Bronchial epithelial cell (primary cell): ENCODE measurements at regions not wholly inside any gene's neighbourhood (a gene's known extent, or its start where the extent isn't known, plus 50 kb on each side); places are given as distances from the start of the nearest gene placed in this dataset.

Experiments
- DNase-seq: peaks from one replicate; pipeline ENCODE4 v3.0.0-alpha.2; 2010; ENCODE audit warnings: low read depth
- FAIRE-seq: peaks from 2 replicates; lab custom pipeline; 2011; peaks lifted over from hg19 to GRCh38; lab: Jason Lieb, UNC
- H3K27me3 ChIP-seq: 2 replicates; pipeline ENCODE4 v1.5.1; 2011; ENCODE audit warnings: low read length; ENCODE audit not compliant: control insufficient read depth, insufficient read depth
- H3K36me3 ChIP-seq: 2 replicates; pipeline ENCODE4 v1.5.1; 2011; ENCODE audit warnings: low read length; ENCODE audit not compliant: control insufficient read depth, insufficient read depth
- H3K4me3 ChIP-seq: 2 replicates; pipeline ENCODE4 v1.5.1; 2011; ENCODE audit warnings: mild to moderate bottlenecking, low read depth, low read length, control low read depth
- CTCF ChIP-seq: IDR thresholded peaks from 2 replicates; pipeline ENCODE4 v1.5.1; 2011; ENCODE audit warnings: mild to moderate bottlenecking, moderate library complexity, low read length, control low read depth, inconsistent platforms; ENCODE audit not compliant: insufficient read depth, severe bottlenecking

GRCh38 chr6:93989630-93990029 is 570.3 kb upstream of the EPHA7 start:
- no peaks in the 10 kb centered on the region for H3K27me3 ChIP-seq
- FAIRE-seq: no peak
- no peaks in the 10 kb centered on the region for H3K36me3 ChIP-seq
- no peak for TF ChIP-seq CTCF
- no peak for DNase-seq
- no peak overlapping the region for H3K4me3 ChIP-seq

GRCh38 chr6:93985953-93986352 is 566.6 kb upstream of the EPHA7 start:
- no peaks in the 10 kb centered on the region for H3K36me3 ChIP-seq
- no peak for TF ChIP-seq CTCF
- DNase-seq (no peak), FAIRE-seq (peak; percentile 52)
- no peak overlapping the region for H3K4me3 ChIP-seq
- no peaks in the 10 kb centered on the region for H3K27me3 ChIP-seq

- Histone ChIP-seq H3K36me3 (no peaks in the 10 kb centered on the region), H3K4me3 (no peak overlapping the region), H3K27me3 (no peaks in the 10 kb centered on the region)
- no peak for FAIRE-seq
- TF ChIP-seq CTCF: no peak
- DNase-seq: no peak
Measured at GRCh38 chr6:93975159-93975558, 555.8 kb upstream of the EPHA7 start.

GRCh38 chr6:93974332-93974731 is 555.0 kb upstream of the EPHA7 start:
- H3K36me3 ChIP-seq: no peaks in the 10 kb centered on the region
- TF ChIP-seq CTCF: no peak
- H3K27me3 ChIP-seq: no peaks in the 10 kb centered on the region
- H3K4me3 ChIP-seq: no peak overlapping the region
- FAIRE-seq: no peak
- DNase-seq: no peak

GRCh38 chr6:93972791-93973190 is 553.4 kb upstream of the EPHA7 start:
- DNase-seq (no peak), FAIRE-seq (no peak)
- TF ChIP-seq CTCF: no peak
- Histone ChIP-seq H3K27me3 (no peaks in the 10 kb centered on the region), H3K36me3 (no peaks in the 10 kb centered on the region), H3K4me3 (no peak overlapping the region)

- peak; percentile 60 for FAIRE-seq
- no peaks in the 10 kb centered on the region for H3K36me3 ChIP-seq
- no peaks in the 10 kb centered on the region for H3K27me3 ChIP-seq
- DNase-seq: no peak
- no peak overlapping the region for H3K4me3 ChIP-seq
- TF ChIP-seq CTCF: no peak
Measured at GRCh38 chr6:93970684-93971083, 551.3 kb upstream of the EPHA7 start.
